PC-3 (cell line): ENCODE measurements at regions not wholly inside any gene's neighbourhood (a gene's known extent, or its start where the extent isn't known, plus 50 kb on each side); places are given as distances from the start of the nearest gene placed in this dataset.

Source experiments
- CTCF ChIP-seq: fragments of 300-600 bp; sonication (generic); conservative IDR thresholded peaks from 2 replicates; pipeline ENCODE4 v1.5.1; 2017; ENCODE audit warnings: antibody characterized with exemption, low read depth, mild to moderate bottlenecking, low read length
- EZH2 ChIP-seq: fragments of 300-600 bp; sonication (generic); IDR thresholded peaks from one replicate; pipeline ENCODE4 v1.6.1; 2017; ENCODE audit warnings: antibody characterized with exemption, mild to moderate bottlenecking, low read length; ENCODE audit not compliant: unreplicated experiment

GRCh38 chr6:21846541-21847451 is 253.2 kb downstream of the SOX4 start:
- TF ChIP-seq CTCF = no peak
- TF ChIP-seq EZH2 = no peak
